HFF-Myc (cell line): ENCODE measurements at regions not wholly inside any gene's neighbourhood (a gene's known extent, or its start where the extent isn't known, plus 50 kb on each side); places are given as distances from the start of the nearest gene placed in this dataset.

Source experiments
- DNase-seq: peaks from one replicate; pipeline ENCODE4 v3.0.0-alpha.2; 2011; ENCODE audit warnings: low read depth; ENCODE audit errors: extremely low read depth
- H3K4me3 ChIP-seq: replicated peaks from 2 replicates; pipeline ENCODE4 v1.5.1; 2011; ENCODE audit warnings: low read depth, mild to moderate bottlenecking, control low read depth, low read length
- CTCF ChIP-seq: IDR thresholded peaks from 2 replicates; pipeline ENCODE4 v1.5.1; 2012; ENCODE audit warnings: mild to moderate bottlenecking, low read depth, low read length, control low read depth; ENCODE audit errors: missing control alignments

GRCh38 chr1:66437136-66437401 lies 96.9 kb upstream of the SGIP1 start:
- TF ChIP-seq CTCF, result no peak
- H3K4me3 ChIP-seq, result no peak overlapping the region
- no peak for DNase-seq

GRCh38 chr1:66438062-66438461 lies 95.9 kb upstream of the SGIP1 start:
- DNase-seq, result no peak
- H3K4me3 ChIP-seq, result no peak overlapping the region
- no peak for TF ChIP-seq CTCF

- no peak for TF ChIP-seq CTCF
- DNase-seq, result no peak
- H3K4me3 ChIP-seq, result no peak overlapping the region
Measured at GRCh38 chr1:66438501-66438900, 95.5 kb upstream of the SGIP1 start.

GRCh38 chr1:66439031-66439740 lies 94.8 kb upstream of the SGIP1 start:
- H3K4me3 ChIP-seq, result no peak overlapping the region
- no peak for DNase-seq
- no peak for TF ChIP-seq CTCF

- DNase-seq, result no peak
- no peak overlapping the region for H3K4me3 ChIP-seq
Measured at GRCh38 chr1:66443793-66444192, 90.2 kb upstream of the SGIP1 start.

GRCh38 chr1:66444438-66445265 lies 89.3 kb upstream of the SGIP1 start:
- no peak for DNase-seq
- no peak for TF ChIP-seq CTCF
- no peak overlapping the region for H3K4me3 ChIP-seq

More at GRCh38 chr1:66443793-66444192, 90.2 kb upstream of the SGIP1 start:
- no peak for TF ChIP-seq CTCF
